IMR-90 (cell line): ENCODE measurements at regions not wholly inside any gene's neighbourhood (a gene's known extent, or its start where the extent isn't known, plus 50 kb on each side); places are given as distances from the start of the nearest gene placed in this dataset.

Experiments used
- ATAC-seq: fragments of 200-7000 bp; cut with Tn5 transposase; 2 replicates; pipeline ENCODE4 v1.9.1; 2020; ENCODE audit warnings: low read depth, mild to moderate bottlenecking, moderate library complexity
- BruUV-seq: library from RNA; stranded (reverse); fragments of 400-500 nt; replicated peaks from 2 replicates; lab custom pipeline; 2021; lab: Mats Ljungman, UMichigan
- CTCF ChIA-PET: fragments of 300-600 bp; formaldehyde crosslinking; extraction: SDS; loops from one replicate; lab custom pipeline; 2021; ENCODE audit warnings: antibody characterized with exemption; lab: Yijun Ruan, JAX
- POLR2A ChIA-PET: fragments of 300-600 bp; sonication (Branson Sonifier 250); formaldehyde crosslinking; loops from one replicate; lab custom pipeline; 2022; ENCODE audit warnings: antibody characterized with exemption; ENCODE audit not compliant: unreplicated experiment; lab: Charles Lee
- DNase-seq: peaks from one replicate; pipeline ENCODE4 v3.0.0; 2013
- H2AFZ ChIP-seq: replicated peaks from 2 replicates; pipeline ENCODE3; 2013; ENCODE audit warnings: low read length, mild to moderate bottlenecking; ENCODE audit not compliant: poor library complexity
- H2AK5ac ChIP-seq: 2 replicates; pipeline ENCODE4 v1.6.1; 2013; ENCODE audit warnings: low read depth, low read length, inconsistent platforms
- H2AK9ac ChIP-seq: replicated peaks from 2 replicates; pipeline ENCODE3; 2013; ENCODE audit warnings: mild to moderate bottlenecking, low read depth, low read length, moderate library complexity; ENCODE audit not compliant: poor library complexity
- H2BK120ac ChIP-seq: 2 replicates; pipeline ENCODE4 v1.6.1; 2013; ENCODE audit warnings: low read depth, low read length, inconsistent platforms
- H2BK15ac ChIP-seq: 3 replicates; pipeline ENCODE4 v1.6.1; 2013; ENCODE audit warnings: low read depth, low read length, inconsistent platforms
- H2BK20ac ChIP-seq: 2 replicates; pipeline ENCODE4 v1.6.1; 2013; ENCODE audit warnings: low read depth, mild to moderate bottlenecking, inconsistent platforms, low read length, moderate library complexity
- H2BK5ac ChIP-seq: 2 replicates; pipeline ENCODE4 v1.6.1; 2013; ENCODE audit warnings: mild to moderate bottlenecking, low read depth, low read length, inconsistent platforms; ENCODE audit not compliant: poor library complexity, severe bottlenecking
- H3K14ac ChIP-seq: replicated peaks from 2 replicates; pipeline ENCODE4 v1.6.1; 2013; ENCODE audit warnings: low read depth, low read length, inconsistent platforms
- H3K18ac ChIP-seq: 2 replicates; pipeline ENCODE4 v1.6.1; 2013; ENCODE audit warnings: low read depth, low read length, control low read depth
- H3K23ac ChIP-seq: 2 replicates; pipeline ENCODE4 v1.6.1; 2013; ENCODE audit warnings: low read depth, low read length, inconsistent platforms
- H3K27ac ChIP-seq: 2 replicates; pipeline ENCODE4 v1.5.1; 2013; ENCODE audit warnings: mild to moderate bottlenecking, control low read depth, low read length; ENCODE audit not compliant: insufficient read depth
- H3K27me3 ChIP-seq: 2 replicates; pipeline ENCODE4 v1.6.1; 2013; ENCODE audit warnings: low read length; ENCODE audit not compliant: control insufficient read depth, insufficient read depth
- H3K36me3 ChIP-seq: 2 replicates; pipeline ENCODE4 v1.6.1; 2013; ENCODE audit warnings: low read length, mixed read lengths; ENCODE audit not compliant: control insufficient read depth, insufficient read depth
- H3K4ac ChIP-seq: 2 replicates; pipeline ENCODE4 v1.6.1; 2013; ENCODE audit warnings: low read depth, low read length, inconsistent platforms
- H3K4me1 ChIP-seq: 2 replicates; pipeline ENCODE4 v1.6.1; 2013; ENCODE audit warnings: low read length, mixed read lengths; ENCODE audit not compliant: control insufficient read depth, insufficient read depth
- H3K4me2 ChIP-seq: 2 replicates; pipeline ENCODE4 v1.6.1; 2013; ENCODE audit warnings: low read depth, mild to moderate bottlenecking, control low read depth, low read length, moderate library complexity
- H3K4me3 ChIP-seq: 2 replicates; pipeline ENCODE4 v1.5.1; 2013; ENCODE audit warnings: low read depth, mild to moderate bottlenecking, control low read depth, low read length, moderate library complexity; ENCODE audit not compliant: insufficient read depth
- H3K56ac ChIP-seq: 2 replicates; pipeline ENCODE4 v1.6.1; 2013; ENCODE audit warnings: low read length, inconsistent platforms; ENCODE audit not compliant: insufficient read depth; ENCODE audit errors: extremely low read depth
- H3K79me1 ChIP-seq, 2 experiments: 2 replicates each; pipeline ENCODE4 v1.6.1; 2013; ENCODE audit warnings: low read length in 2 of 2, inconsistent platforms in 1 of 2, low read depth in 1 of 2
- H3K9ac ChIP-seq: 2 replicates; pipeline ENCODE4 v1.6.1; 2013; ENCODE audit warnings: low read depth, low read length, control low read depth
- H3K9me1 ChIP-seq: 2 replicates; pipeline ENCODE4 v1.6.1; 2013; ENCODE audit warnings: low read length, inconsistent platforms; ENCODE audit not compliant: insufficient read depth
- H3K9me3 ChIP-seq: 2 replicates; pipeline ENCODE4 v1.6.1; 2013; ENCODE audit warnings: low read length; ENCODE audit not compliant: control insufficient read depth, insufficient read depth
- H4K20me1 ChIP-seq: 2 replicates; pipeline ENCODE4 v1.6.1; 2013; ENCODE audit warnings: low read length, inconsistent platforms; ENCODE audit not compliant: insufficient read depth
- H4K5ac ChIP-seq: 2 replicates; pipeline ENCODE4 v1.6.1; 2013; ENCODE audit warnings: mild to moderate bottlenecking, low read depth, low read length, control low read depth
- H4K8ac ChIP-seq, 2 experiments: 2 replicates each; pipeline ENCODE4 v1.6.1; 2013; ENCODE audit warnings: low read depth in 2 of 2, low read length in 2 of 2, control low read depth in 1 of 2, inconsistent platforms in 1 of 2
- H4K91ac ChIP-seq: 2 replicates; pipeline ENCODE4 v1.6.1; 2013; ENCODE audit warnings: low read depth, low read length, inconsistent platforms; ENCODE audit not compliant: insufficient read depth
- BHLHE40 ChIP-seq: fragments of 150-350 bp; IDR thresholded peaks from 2 replicates; pipeline ENCODE4 v1.6.1; 2016; ENCODE audit warnings: mild to moderate bottlenecking, low read depth, low read length
- CEBPB ChIP-seq: IDR thresholded peaks from 2 replicates; pipeline ENCODE4 v1.6.1; 2012; ENCODE audit warnings: low read depth, low read length, improper control_type of control experiment
- FOS ChIP-seq: fragments of 150-350 bp; IDR thresholded peaks from 2 replicates; pipeline ENCODE4 v1.6.1; 2016; ENCODE audit warnings: low read depth, low read length
- MAFK ChIP-seq: IDR thresholded peaks from 2 replicates; pipeline ENCODE4 v1.6.1; 2012; ENCODE audit warnings: low read depth, low read length, improper control_type of control experiment
- MXI1 ChIP-seq: IDR thresholded peaks from 2 replicates; pipeline ENCODE4 v1.6.1; 2012; ENCODE audit warnings: low read depth, mild to moderate bottlenecking, low read length, moderate library complexity, borderline replicate concordance
- NFE2L2 ChIP-seq: fragments of 150-350 bp; IDR thresholded peaks from 2 replicates; pipeline ENCODE4 v1.6.1; 2016; ENCODE audit warnings: low read depth, mild to moderate bottlenecking, low read length
- POLR2A ChIP-seq: IDR thresholded peaks from 2 replicates; pipeline ENCODE4 v1.6.1; 2012; ENCODE audit warnings: mild to moderate bottlenecking, low read depth, low read length
- RCOR1 ChIP-seq: IDR thresholded peaks from 2 replicates; pipeline ENCODE4 v1.6.1; 2012; ENCODE audit warnings: mild to moderate bottlenecking, low read length, improper control_type of control experiment; ENCODE audit not compliant: insufficient replicate concordance
- RFX5 ChIP-seq: IDR thresholded peaks from 2 replicates; pipeline ENCODE4 v1.8.0; 2012; ENCODE audit warnings: low read depth, mild to moderate bottlenecking, low read length, moderate library complexity
- SMC3 ChIP-seq: fragments of 150-350 bp; IDR thresholded peaks from 2 replicates; pipeline ENCODE4 v1.6.1; 2016; ENCODE audit warnings: low read depth, mild to moderate bottlenecking, antibody characterized with exemption, low read length, moderate library complexity
- WGBS, 2 experiments: methylation state at CpG; one replicate each; pipeline versions ENCODE4 v1.1.5 to v1.1.7; 2013; ENCODE audit warnings: missing lambda C conversion rate in 2 of 2; ENCODE audit not compliant: insufficient read length in 1 of 2; ENCODE audit errors: extremely low coverage in 2 of 2; 5-methylcytosine and 5-hydroxymethylcytosine counted together
- dilution Hi-C: fragments of 300-500 bp; cut with HindIII; formaldehyde crosslinking; loops from one replicate; pipeline ENCODE4 v1.14.3; 2018; ENCODE audit warnings: low sequenced_read_pairs; ENCODE audit not compliant: unreplicated experiment
- in situ Hi-C: fragments of 300-500 bp; cut with MboI; formaldehyde crosslinking; loops from 3 replicates; pipeline ENCODE4 v1.14.3; 2019; ENCODE audit warnings: low sequenced_read_pairs, inconsistent platforms, mixed read lengths
- intact Hi-C: fragments of 100-400 bp; cut with micrococcal nuclease; formaldehyde crosslinking; loops from 2 replicates; pipeline ENCODE4 v1.10.0; 2022
- TF ChIP-seq, protein P1 (sequence below): fragments of 150-350 bp; IDR thresholded peaks from 2 replicates; pipeline ENCODE4 v1.6.1; 2016; ENCODE audit warnings: low read depth, mild to moderate bottlenecking, low read length, moderate library complexity, borderline replicate concordance
- TF ChIP-seq, protein P2 (sequence below): conservative IDR thresholded peaks from 2 replicates; pipeline ENCODE4 v1.5.1; 2012; ENCODE audit warnings: mild to moderate bottlenecking, low read depth, low read length, improper control_type of control experiment

DNA sequence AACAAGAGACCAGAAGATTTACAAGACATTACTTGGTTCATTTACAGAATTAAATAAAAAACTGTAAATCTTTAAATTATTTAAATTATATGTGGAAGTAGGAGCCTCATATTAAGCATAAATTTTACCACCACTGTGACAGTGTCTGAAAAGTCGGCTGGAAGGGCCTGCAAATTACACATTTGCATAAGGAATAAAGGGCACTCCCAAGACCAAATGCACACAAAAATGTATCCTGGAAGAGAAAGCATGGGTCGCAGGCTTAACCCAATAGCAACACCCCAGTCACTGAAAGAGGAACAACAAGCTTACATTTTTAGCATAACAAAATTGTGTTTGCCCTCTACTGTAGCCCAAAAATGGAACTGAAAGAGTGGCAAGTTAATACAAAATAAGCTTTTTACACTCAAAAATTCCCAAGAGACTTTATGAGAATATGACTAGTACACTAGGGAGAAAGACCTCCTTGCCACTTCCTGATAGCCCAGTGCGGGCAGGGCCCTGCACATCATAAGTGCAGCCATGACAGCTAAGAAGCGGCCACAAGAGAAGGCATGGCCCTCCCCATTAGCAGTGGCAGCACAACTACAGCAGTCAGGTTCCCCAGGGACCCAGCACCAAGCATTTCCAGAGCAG lies 482.0 kb downstream of the DTWD2 start:
- DNase-seq (no peak), ATAC-seq (no peak)
- Histone ChIP-seq H2AK9ac (no peak overlapping the region), H4K5ac (no peak overlapping the region), H4K91ac (no peak overlapping the region), H4K8ac (no peak overlapping the region), H2BK120ac (no peak overlapping the region), H2BK20ac (no peak overlapping the region), H2AK5ac (no peak overlapping the region), H3K9me1 (no peaks in the 10 kb centered on the region), H3K14ac (no peak overlapping the region), H4K20me1 (no peaks in the 10 kb centered on the region), H2BK15ac (no peak overlapping the region), H3K4me3 (no peak overlapping the region), H3K27me3 (no peaks in the 10 kb centered on the region), H3K4me2 (no peak overlapping the region), H3K27ac (no peak overlapping the region), H3K23ac (no peak overlapping the region), H3K56ac (no peak overlapping the region), H3K79me1 (no peaks in the 10 kb centered on the region), H3K9me3 (peaks cover 19% of the 10 kb centered on the region), H3K4ac (no peak overlapping the region), H2AFZ (no peak overlapping the region), H3K4me1 (no peaks in the 10 kb centered on the region), H3K9ac (no peak overlapping the region), H3K36me3 (no peaks in the 10 kb centered on the region), H2BK5ac (no peak overlapping the region), H3K18ac (no peak overlapping the region)
- dilution Hi-C loops (no loop called here), in situ Hi-C loops (no loop called here), intact Hi-C loops (no loop called here)
- ChIA-PET POLR2A (no interaction called here), CTCF (no interaction called here)
- BruUV-seq = no TSS peak
- WGBS, 2 experiments = 20% methylated on average over 1 of the region's 4 CpGs; no CpG with 5 or more reads in 1 of the 2 experiments
- TF ChIP-seq RFX5 (no peak), RCOR1 (no peak), MAFK (no peak), SMC3 (no peak), FOS (no peak), NFE2L2 (no peak), MXI1 (no peak), CEBPB (no peak), BHLHE40 (no peak), POLR2A (no peak)
- TF ChIP-seq, protein P1, sequence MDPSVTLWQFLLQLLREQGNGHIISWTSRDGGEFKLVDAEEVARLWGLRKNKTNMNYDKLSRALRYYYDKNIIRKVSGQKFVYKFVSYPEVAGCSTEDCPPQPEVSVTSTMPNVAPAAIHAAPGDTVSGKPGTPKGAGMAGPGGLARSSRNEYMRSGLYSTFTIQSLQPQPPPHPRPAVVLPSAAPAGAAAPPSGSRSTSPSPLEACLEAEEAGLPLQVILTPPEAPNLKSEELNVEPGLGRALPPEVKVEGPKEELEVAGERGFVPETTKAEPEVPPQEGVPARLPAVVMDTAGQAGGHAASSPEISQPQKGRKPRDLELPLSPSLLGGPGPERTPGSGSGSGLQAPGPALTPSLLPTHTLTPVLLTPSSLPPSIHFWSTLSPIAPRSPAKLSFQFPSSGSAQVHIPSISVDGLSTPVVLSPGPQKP = no peak
- TF ChIP-seq, protein P2, sequence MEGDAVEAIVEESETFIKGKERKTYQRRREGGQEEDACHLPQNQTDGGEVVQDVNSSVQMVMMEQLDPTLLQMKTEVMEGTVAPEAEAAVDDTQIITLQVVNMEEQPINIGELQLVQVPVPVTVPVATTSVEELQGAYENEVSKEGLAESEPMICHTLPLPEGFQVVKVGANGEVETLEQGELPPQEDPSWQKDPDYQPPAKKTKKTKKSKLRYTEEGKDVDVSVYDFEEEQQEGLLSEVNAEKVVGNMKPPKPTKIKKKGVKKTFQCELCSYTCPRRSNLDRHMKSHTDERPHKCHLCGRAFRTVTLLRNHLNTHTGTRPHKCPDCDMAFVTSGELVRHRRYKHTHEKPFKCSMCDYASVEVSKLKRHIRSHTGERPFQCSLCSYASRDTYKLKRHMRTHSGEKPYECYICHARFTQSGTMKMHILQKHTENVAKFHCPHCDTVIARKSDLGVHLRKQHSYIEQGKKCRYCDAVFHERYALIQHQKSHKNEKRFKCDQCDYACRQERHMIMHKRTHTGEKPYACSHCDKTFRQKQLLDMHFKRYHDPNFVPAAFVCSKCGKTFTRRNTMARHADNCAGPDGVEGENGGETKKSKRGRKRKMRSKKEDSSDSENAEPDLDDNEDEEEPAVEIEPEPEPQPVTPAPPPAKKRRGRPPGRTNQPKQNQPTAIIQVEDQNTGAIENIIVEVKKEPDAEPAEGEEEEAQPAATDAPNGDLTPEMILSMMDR = no peak
